Stimulated activated naive CD8-positive, alpha-beta T cell treated with anti-CD3 and anti-CD28 coated beads, Interleukin-15, Interleukin-2, amounts not matched to agents 100 U/mL and 50 U/mL, for 24 hours (primary cell): ENCODE measurements at regions not wholly inside any gene's neighbourhood (a gene's known extent, or its start where the extent isn't known, plus 50 kb on each side); places are given as distances from the start of the nearest gene placed in this dataset.
"Not testable (repeated sequence)": the region's sequence is repeated elsewhere in the genome, so short reads cannot be mapped to it uniquely, and the experiment has no call there.

Source experiments
- ATAC-seq: fragments of 150-1000 bp; cut with Tn5 transposase; one replicate; pipeline ENCODE4 v1.10.0; 2021
- DNase-seq: peaks from one replicate; pipeline ENCODE4 v3.0.0; 2021

DNA sequence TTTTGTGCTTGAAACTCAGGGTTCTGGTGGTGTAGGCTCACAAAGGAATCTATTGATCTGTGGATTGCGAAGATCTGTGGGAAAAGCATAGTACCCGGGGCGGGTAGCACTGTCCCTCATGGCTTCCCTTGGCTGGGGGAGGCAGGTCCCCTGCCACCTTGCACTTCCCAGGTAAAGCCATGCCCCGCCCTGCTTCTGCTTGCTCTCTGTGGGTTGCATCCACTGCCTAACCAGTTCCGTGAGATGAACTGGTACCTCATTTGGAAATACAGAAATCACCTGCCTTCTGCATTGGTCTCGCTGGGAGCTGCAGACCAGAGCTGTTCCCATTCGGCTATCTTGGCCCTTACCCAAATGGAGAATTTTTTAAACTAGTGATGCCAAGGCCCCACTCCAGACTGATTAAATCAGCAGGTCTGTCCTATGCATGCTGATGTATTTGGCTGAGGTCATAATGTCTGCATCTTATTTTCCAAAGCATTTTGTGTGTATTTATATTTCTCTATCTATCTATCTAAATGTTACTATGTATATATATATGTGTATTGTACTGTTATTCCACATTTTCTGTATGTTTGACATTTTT lies 65.5 kb upstream of the SLC7A14 start:
- ATAC-seq, result no peak
- no peak for DNase-seq

GRCh38 chr3:170650557-170650956 lies 64.7 kb upstream of the SLC7A14 start:
- ATAC-seq, DNase-seq: not testable (repeated sequence)

DNA sequence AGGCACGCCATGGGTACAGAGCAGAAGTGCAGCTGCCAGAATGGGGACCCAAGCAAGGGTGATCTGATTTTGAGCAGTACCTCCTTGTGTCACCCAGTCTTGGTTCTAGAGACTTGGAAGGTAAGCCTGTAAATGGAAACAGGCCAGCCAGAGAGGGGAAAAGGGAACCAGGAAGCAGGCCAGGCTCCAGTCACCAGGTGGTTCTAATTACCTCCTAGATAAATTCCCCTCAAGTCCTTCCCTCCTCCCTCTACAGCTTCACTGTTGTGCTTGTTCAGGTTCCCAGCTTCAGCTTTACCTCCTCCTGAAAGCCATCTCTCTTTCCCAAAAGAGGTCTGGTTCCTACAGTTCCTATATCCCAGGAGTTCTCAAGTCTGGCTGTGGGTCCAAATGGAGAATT lies 58.8 kb upstream of the SLC7A14 start:
- ATAC-seq, result no peak
- DNase-seq, result no peak

- no peak for DNase-seq
- no peak for ATAC-seq
Measured at GRCh38 chr3:170643831-170644230, 58.0 kb upstream of the SLC7A14 start.

DNA sequence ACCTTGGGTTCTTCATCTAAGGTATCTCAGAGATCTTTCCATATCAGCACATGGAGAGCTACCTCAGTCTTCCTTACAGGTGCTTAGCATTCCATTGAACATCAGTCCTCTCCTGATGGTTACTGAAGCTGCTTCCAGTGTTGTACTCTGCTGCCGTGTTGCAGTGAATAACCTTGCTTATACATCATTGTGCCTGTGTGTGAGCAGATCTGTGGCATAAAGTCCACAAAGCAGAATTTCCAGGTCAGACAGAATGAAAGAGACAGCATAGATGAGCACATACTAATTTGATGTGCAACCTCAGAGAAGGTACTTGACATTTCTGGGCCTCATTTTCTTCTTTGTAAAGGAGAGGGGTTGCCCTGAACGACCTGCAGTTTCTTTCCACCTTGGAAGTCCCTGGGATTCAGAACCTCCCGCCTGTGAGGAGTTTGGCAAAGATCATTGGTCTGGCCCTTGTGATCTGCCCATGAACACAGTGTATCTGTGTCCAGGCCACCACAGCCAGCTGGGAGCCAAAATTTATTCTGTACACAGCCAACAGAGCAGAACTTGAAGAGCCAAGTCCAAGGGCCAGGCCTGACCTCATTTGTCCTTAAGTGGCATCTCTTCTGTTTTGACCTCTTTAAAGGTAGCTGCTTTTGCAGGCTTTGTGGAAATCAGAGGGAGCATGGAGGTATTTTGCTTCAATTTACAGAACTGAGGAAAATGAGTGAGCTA lies 57.2 kb upstream of the SLC7A14 start:
- ATAC-seq (no peak), DNase-seq (no peak)

GRCh38 chr3:170641510-170642236 lies 55.8 kb upstream of the SLC7A14 start:
- ATAC-seq (no peak), DNase-seq (no peak)

DNA sequence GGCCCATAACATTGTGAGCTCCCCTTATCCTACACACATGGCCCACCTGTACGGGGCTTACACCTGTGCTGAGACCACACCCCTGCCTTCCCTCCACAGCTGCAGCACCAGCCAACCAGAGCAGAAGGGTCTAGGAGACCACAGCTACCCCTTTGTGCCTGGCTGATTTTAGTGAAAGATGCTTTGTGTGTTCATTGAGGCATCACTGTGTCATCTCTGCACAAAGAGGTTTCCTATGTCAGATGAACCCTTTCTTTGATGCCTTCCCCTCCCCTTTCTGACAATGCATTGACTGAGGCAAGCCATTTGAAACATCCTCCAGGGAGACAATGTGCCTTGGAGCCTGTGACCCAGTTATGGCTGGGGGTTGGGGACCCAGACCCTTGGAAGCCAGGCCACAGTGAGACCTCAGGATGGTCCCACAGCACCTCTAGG lies 54.9 kb upstream of the SLC7A14 start:
- no peak for ATAC-seq
- no peak for DNase-seq

- DNase-seq (no peak), ATAC-seq (no peak)
Measured at GRCh38 chr3:170638988-170639387, 53.1 kb upstream of the SLC7A14 start.

DNA sequence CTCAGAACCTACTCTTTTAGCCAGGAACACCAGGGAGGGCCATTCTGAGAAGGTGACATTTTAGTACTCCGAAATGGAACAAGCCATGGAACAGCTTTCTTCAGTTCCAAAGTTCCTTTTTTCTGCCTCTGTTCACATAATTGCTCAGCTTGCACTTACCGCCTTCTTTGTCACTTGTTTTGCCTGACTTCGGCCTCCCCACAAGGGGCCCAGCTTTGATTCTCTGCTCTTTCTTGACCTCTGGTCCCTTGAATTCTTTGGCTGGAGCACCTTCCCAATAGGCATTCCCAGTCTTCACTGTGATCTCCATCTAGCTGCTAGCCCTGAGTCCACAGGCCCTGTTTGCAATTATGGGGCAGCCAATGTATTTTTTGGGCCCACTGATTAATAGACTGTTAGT lies 51.4 kb upstream of the SLC7A14 start:
- DNase-seq, result no peak
- no peak for ATAC-seq

- ATAC-seq (no peak), DNase-seq (no peak)
Measured at GRCh38 chr3:170636400-170636973, 50.6 kb upstream of the SLC7A14 start.
